HCT116 (cell line): ENCODE measurements at regions not wholly inside any gene's neighbourhood (a gene's known extent, or its start where the extent isn't known, plus 50 kb on each side); places are given as distances from the start of the nearest gene placed in this dataset.
A peak's percentile ranks its signal among the peaks of the same experiment; 100 is the strongest.

Experiments used
- EZH2phosphoT487 ChIP-seq: fragments of 200-600 bp; IDR thresholded peaks from 2 replicates; pipeline ENCODE4 v1.6.1; 2018; ENCODE audit warnings: antibody characterized with exemption, borderline replicate concordance
- POLR2A ChIP-seq: IDR thresholded peaks from 2 replicates; pipeline ENCODE4 v1.7.0; 2011; ENCODE audit warnings: borderline replicate concordance; ENCODE audit not compliant: insufficient read depth, insufficient read length; ENCODE audit errors: extremely low read depth
- TF ChIP-seq, protein P1 (sequence below), 3 experiments: fragments of 200-600 bp in 1 of 3; sonication (generic) in 1 of 3; IDR thresholded peaks in 2 of 3; conservative IDR thresholded peaks in 1 of 3; 2 replicates each; pipeline ENCODE4 v1.5.1; 2012 to 2017; ENCODE audit warnings: low read depth in 2 of 3, low read length in 2 of 3, antibody characterized with exemption in 1 of 3, borderline replicate concordance in 1 of 3, control low read depth in 1 of 3, mild to moderate bottlenecking in 1 of 3, mixed read lengths in 1 of 3, mixed run types in 1 of 3, moderate library complexity in 1 of 3; ENCODE audit not compliant: insufficient read depth in 1 of 3

DNA sequence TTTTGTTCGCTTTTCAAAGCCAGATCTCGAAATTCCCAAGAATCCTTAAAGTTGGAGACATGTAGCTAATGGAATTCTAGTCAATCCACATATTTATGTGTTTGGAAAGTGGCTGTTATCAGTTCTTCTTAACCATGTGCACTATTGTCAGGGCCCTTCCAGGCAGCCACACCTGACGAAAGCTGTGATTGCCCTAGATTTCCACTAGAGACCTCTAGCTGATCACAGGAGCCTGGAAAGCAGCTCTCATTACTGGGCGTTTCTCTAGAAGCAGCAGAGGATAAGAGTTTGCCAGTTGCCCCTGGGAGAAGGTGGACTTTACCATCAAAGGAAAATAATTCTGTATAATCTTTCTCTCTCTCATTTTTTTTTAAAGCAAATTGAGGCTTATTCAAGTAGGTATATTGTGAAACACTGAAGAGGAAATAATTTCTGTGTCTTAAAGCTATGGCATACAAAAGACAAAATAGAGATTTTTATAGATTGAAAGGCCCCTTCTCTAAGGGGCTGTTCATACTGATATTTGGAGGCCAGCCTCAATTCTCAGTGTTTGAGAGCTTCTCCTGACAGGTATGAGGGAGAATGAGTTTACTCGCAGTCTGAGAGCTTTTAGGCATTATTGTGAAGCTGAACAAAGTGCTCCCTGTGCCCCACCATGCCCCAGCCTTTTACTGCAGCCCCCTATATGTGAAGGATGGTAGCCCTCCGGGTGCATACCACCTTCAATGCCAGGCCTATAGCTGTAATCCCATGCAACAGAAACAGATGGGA, 405.4 kb upstream of the ACTBL2 start:
- TF ChIP-seq, protein P1, sequence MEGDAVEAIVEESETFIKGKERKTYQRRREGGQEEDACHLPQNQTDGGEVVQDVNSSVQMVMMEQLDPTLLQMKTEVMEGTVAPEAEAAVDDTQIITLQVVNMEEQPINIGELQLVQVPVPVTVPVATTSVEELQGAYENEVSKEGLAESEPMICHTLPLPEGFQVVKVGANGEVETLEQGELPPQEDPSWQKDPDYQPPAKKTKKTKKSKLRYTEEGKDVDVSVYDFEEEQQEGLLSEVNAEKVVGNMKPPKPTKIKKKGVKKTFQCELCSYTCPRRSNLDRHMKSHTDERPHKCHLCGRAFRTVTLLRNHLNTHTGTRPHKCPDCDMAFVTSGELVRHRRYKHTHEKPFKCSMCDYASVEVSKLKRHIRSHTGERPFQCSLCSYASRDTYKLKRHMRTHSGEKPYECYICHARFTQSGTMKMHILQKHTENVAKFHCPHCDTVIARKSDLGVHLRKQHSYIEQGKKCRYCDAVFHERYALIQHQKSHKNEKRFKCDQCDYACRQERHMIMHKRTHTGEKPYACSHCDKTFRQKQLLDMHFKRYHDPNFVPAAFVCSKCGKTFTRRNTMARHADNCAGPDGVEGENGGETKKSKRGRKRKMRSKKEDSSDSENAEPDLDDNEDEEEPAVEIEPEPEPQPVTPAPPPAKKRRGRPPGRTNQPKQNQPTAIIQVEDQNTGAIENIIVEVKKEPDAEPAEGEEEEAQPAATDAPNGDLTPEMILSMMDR (IDR thresholded peaks at IDR 0.05 in 2 of 3, conservative IDR thresholded peaks at IDR 0.05 in 1 of 3; ENCODE audit: borderline replicate concordance in 1 of 3, insufficient read depth in 1 of 3, low read depth in 2 of 3, low read length in 2 of 3): peak; percentile 59 to 75 (median 68); a peak in 5 of 6 replicates
- TF ChIP-seq POLR2A (no peak), EZH2phosphoT487 (no peak)
